Aorta (tissue), 5 donors: ENCODE measurements at regions not wholly inside any gene's neighbourhood (a gene's known extent, or its start where the extent isn't known, plus 50 kb on each side); places are given as distances from the start of the nearest gene placed in this dataset.

ENCODE experiments used
- ATAC-seq: fragments of 200-7000 bp; cut with Tn5 transposase; one replicate; pipeline ENCODE4 v1.9.1; 2022; ENCODE audit warnings: moderate library complexity; ENCODE audit not compliant: low FRiP score
- DNase-seq, 2 donors: peaks; one replicate each; pipeline ENCODE4 v3.0.0-alpha.2; 2020
- H3K27ac ChIP-seq, 2 donors: one replicate each; pipeline ENCODE4 v1.5.1; 2013; ENCODE audit warnings: low read length in 2 of 2, mild to moderate bottlenecking in 2 of 2, moderate library complexity in 2 of 2, control low read depth in 1 of 2, inconsistent platforms in 1 of 2, low read depth in 1 of 2
- H3K27me3 ChIP-seq, 2 donors: one replicate each; pipeline ENCODE4 v1.6.1; 2013; ENCODE audit warnings: control low read depth in 1 of 2, low read length in 1 of 2, mild to moderate bottlenecking in 1 of 2, moderate library complexity in 1 of 2; ENCODE audit not compliant: insufficient read depth in 2 of 2, control insufficient read depth in 1 of 2
- H3K36me3 ChIP-seq, 2 donors: one replicate each; pipeline ENCODE4 v1.6.1; 2013; ENCODE audit warnings: control low read depth in 1 of 2, low read length in 1 of 2, mild to moderate bottlenecking in 1 of 2; ENCODE audit not compliant: insufficient read depth in 2 of 2, control insufficient read depth in 1 of 2
- H3K4me1 ChIP-seq, 2 donors: one replicate each; pipeline ENCODE4 v1.6.1; 2013; ENCODE audit warnings: low read length in 2 of 2, control low read depth in 1 of 2, mild to moderate bottlenecking in 1 of 2, moderate library complexity in 1 of 2; ENCODE audit not compliant: insufficient read depth in 2 of 2, control insufficient read depth in 1 of 2
- H3K4me3 ChIP-seq, 2 donors: one replicate each; pipeline ENCODE4 v1.5.1; 2013; ENCODE audit warnings: low read length in 2 of 2, control low read depth in 1 of 2, mild to moderate bottlenecking in 1 of 2
- H3K9me3 ChIP-seq: one replicate; pipeline ENCODE4 v1.6.1; 2013; ENCODE audit warnings: mild to moderate bottlenecking, low read length; ENCODE audit not compliant: control insufficient read depth
- WGBS, 2 donors: extraction: QIAGEN DNeasy Blood & Tissue Kit; methylation state at CpG; one replicate each; pipeline ENCODE4 v1.1.7; 2013; 5-methylcytosine and 5-hydroxymethylcytosine counted together
- intact Hi-C, 2 donors: fragments of 100-400 bp; cut with DNase I; formaldehyde crosslinking; loops; one replicate each; pipeline versions ENCODE4 v1.14.2 to v1.15.0; 2022
- donor health status: healthy with polysubstance abuse.
- donor health status: Bipolar disorder and iron deficiency.
- donor health status: DM: no; HTN: no; CAD: no.
- donor health status: DM: no; HTN: no; CAD: no.
- donor health status: DM: yes; HTN: yes; CAD: no.

GRCh38 chr5:27701931-27702903, 663.8 kb upstream of the CDH9 start:
- Histone ChIP-seq H3K27ac (no peak overlapping the region), H3K9me3 (no peaks in the 10 kb centered on the region), H3K4me1 (no peaks in the 10 kb centered on the region), H3K36me3 (no peaks in the 10 kb centered on the region), H3K27me3 (no peaks in the 10 kb centered on the region), H3K4me3 (no peak overlapping the region)
- intact Hi-C loops, result no loop called here
- no peak for DNase-seq
- WGBS, 2 donors, result 36 to 37% methylated on average over 7 of the region's 7 CpGs
- peak; percentile 15 for ATAC-seq

GRCh38 chr5:27700526-27700925, 662.1 kb upstream of the CDH9 start:
- Histone ChIP-seq H3K4me1 (no peaks in the 10 kb centered on the region), H3K27ac (no peak overlapping the region), H3K27me3 (no peaks in the 10 kb centered on the region), H3K9me3 (no peaks in the 10 kb centered on the region), H3K36me3 (no peaks in the 10 kb centered on the region), H3K4me3 (no peak overlapping the region)
- intact Hi-C loops, result no loop called here
- DNase-seq (no peak), ATAC-seq (no peak)

GRCh38 chr5:27682600-27682999, 644.2 kb upstream of the CDH9 start:
- H3K27me3 ChIP-seq, result no peaks in the 10 kb centered on the region

GRCh38 chr5:27652505-27652904, 614.1 kb upstream of the CDH9 start:
- Histone ChIP-seq H3K36me3 (no peaks in the 10 kb centered on the region), H3K9me3 (no peaks in the 10 kb centered on the region), H3K27me3 (no peaks in the 10 kb centered on the region), H3K27ac (no peak overlapping the region), H3K4me1 (no peaks in the 10 kb centered on the region), H3K4me3 (no peak overlapping the region)
- 62 to 75% methylated on average over 4 of the region's 4 CpGs for WGBS, 2 donors
- ATAC-seq, result no peak
- DNase-seq, result no peak
- intact Hi-C loops, result no loop called here

More at GRCh38 chr5:27682600-27682999, 644.2 kb upstream of the CDH9 start:
- intact Hi-C loops, result no loop called here
- ATAC-seq, result no peak
- no peaks in the 10 kb centered on the region for H3K4me1 ChIP-seq
- H3K9me3 ChIP-seq, result no peaks in the 10 kb centered on the region
- no peak for DNase-seq
- H3K4me3 ChIP-seq, result no peak overlapping the region
- no peaks in the 10 kb centered on the region for H3K36me3 ChIP-seq
- 64 to 71% methylated on average over 3 of the region's 3 CpGs for WGBS, 2 donors
- H3K27ac ChIP-seq, result no peak overlapping the region

GRCh38 chr5:27639005-27639612, 600.7 kb upstream of the CDH9 start:
- H3K4me1 ChIP-seq, result no peaks in the 10 kb centered on the region
- H3K27ac ChIP-seq, result no peak overlapping the region
- no peaks in the 10 kb centered on the region for H3K27me3 ChIP-seq
- intact Hi-C loops, result no loop called here
- no peak for ATAC-seq
- no peaks in the 10 kb centered on the region for H3K9me3 ChIP-seq
- H3K36me3 ChIP-seq, result no peaks in the 10 kb centered on the region
- H3K4me3 ChIP-seq, result no peak overlapping the region
- 74% methylated on average over 6 of the region's 6 CpGs for WGBS, 2 donors
- no peak for DNase-seq

- intact Hi-C loops, result no loop called here
- Histone ChIP-seq H3K4me1 (no peaks in the 10 kb centered on the region), H3K27me3 (no peaks in the 10 kb centered on the region), H3K27ac (no peak overlapping the region), H3K36me3 (no peaks in the 10 kb centered on the region), H3K4me3 (no peak overlapping the region), H3K9me3 (no peaks in the 10 kb centered on the region)
- DNase-seq, result no peak
- ATAC-seq, result no peak
- WGBS, 2 donors, result 85% methylated on average over 2 of the region's 2 CpGs
Observed at GRCh38 chr5:27619982-27620381, 581.6 kb upstream of the CDH9 start.

GRCh38 chr5:27612161-27612560, 573.8 kb upstream of the CDH9 start:
- no peak overlapping the region for H3K27ac ChIP-seq
- H3K36me3 ChIP-seq, result no peaks in the 10 kb centered on the region
- no peaks in the 10 kb centered on the region for H3K27me3 ChIP-seq
- intact Hi-C loops, result no loop called here
- H3K9me3 ChIP-seq, result no peaks in the 10 kb centered on the region
- 60 to 71% methylated on average over 3 of the region's 3 CpGs for WGBS, 2 donors
- no peaks in the 10 kb centered on the region for H3K4me1 ChIP-seq
- H3K4me3 ChIP-seq, result no peak overlapping the region
- DNase-seq (no peak), ATAC-seq (no peak)

GRCh38 chr5:27608992-27609391, 570.6 kb upstream of the CDH9 start:
- ATAC-seq (no peak), DNase-seq (no peak)
- WGBS, 2 donors, result 84 to 88% methylated on average over 3 of the region's 3 CpGs
- Histone ChIP-seq H3K27ac (no peak overlapping the region), H3K4me3 (no peak overlapping the region), H3K9me3 (no peaks in the 10 kb centered on the region), H3K27me3 (no peaks in the 10 kb centered on the region), H3K36me3 (no peaks in the 10 kb centered on the region), H3K4me1 (no peaks in the 10 kb centered on the region)
- intact Hi-C loops, result no loop called here

GRCh38 chr5:27598576-27598975, 560.2 kb upstream of the CDH9 start:
- no peaks in the 10 kb centered on the region for H3K36me3 ChIP-seq
- no peaks in the 10 kb centered on the region for H3K4me1 ChIP-seq
- H3K4me3 ChIP-seq, result no peak overlapping the region
- no peaks in the 10 kb centered on the region for H3K9me3 ChIP-seq
- DNase-seq (no peak), ATAC-seq (no peak)
- intact Hi-C loops, result no loop called here
- H3K27me3 ChIP-seq, result no peaks in the 10 kb centered on the region
- H3K27ac ChIP-seq, result no peak overlapping the region
